Activated T-cell treated with anti-CD3 and anti-CD28 coated beads, Interleukin-2, amount 50 U/mL, for 1 hour (primary cell): ENCODE measurements at regions not wholly inside any gene's neighbourhood (a gene's known extent, or its start where the extent isn't known, plus 50 kb on each side); places are given as distances from the start of the nearest gene placed in this dataset.

Experiments used
- DNase-seq: peaks from one replicate; pipeline ENCODE4 v3.0.0-alpha.2; 2020

- DNase-seq, result no peak
Observed at GRCh38 chr5:30039379-30039778, 1154.1 kb upstream of the CDH6 start.

- DNase-seq, result no peak
Observed at GRCh38 chr5:30034870-30035269, 1158.6 kb upstream of the CDH6 start.

- DNase-seq, result no peak
Observed at GRCh38 chr5:30030101-30030500, 1163.4 kb upstream of the CDH6 start.

DNA sequence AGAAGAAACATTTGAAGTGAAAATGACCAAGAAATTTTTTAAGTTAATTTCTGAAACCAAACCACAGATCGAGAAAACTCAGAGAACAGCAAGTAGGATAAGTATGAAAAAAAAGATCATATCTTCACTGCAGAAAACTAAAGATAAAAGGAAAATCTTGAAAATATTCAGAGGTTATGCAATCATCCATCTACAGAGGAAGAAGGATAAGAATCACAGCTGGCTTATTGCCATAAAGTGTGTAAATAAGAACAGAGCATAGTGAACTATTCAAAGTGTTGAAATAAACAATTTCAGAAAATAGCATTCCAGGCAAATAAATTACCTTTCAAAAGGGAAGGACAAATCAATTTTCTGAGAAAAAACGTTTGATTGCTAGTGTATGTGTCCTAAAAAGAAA is 1191.7 kb upstream of the CDH6 start:
- no peak for DNase-seq

- DNase-seq, result no peak
Observed at GRCh38 chr5:30000231-30000630, 1193.3 kb upstream of the CDH6 start.

- DNase-seq, result no peak
Observed at GRCh38 chr5:29995154-29995553, 1198.3 kb upstream of the CDH6 start.

- DNase-seq, result no peak
Observed at GRCh38 chr5:29994519-29994918, 1199.0 kb upstream of the CDH6 start.

DNA sequence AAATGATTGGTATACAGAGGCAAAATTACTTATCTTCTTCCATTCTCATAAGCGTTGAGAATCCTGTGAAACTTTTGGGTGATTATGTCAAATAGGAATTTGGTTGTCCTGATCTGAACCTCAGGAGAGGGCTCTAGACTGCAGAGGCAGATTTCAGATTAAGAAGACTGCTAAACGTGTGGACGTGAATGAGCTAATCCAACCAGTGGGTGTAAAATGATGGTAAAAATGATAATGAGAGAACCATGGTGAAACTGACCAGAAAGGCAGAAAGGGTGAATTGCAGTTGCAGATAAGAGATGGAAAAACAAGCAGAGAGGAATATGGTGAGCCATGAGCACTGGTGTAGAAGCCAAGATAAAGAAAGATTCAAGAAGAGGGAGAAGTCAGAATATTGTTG is 1200.2 kb upstream of the CDH6 start:
- DNase-seq, result no peak

GRCh38 chr5:29992248-29992647 is 1201.2 kb upstream of the CDH6 start:
- DNase-seq, result no peak

DNA sequence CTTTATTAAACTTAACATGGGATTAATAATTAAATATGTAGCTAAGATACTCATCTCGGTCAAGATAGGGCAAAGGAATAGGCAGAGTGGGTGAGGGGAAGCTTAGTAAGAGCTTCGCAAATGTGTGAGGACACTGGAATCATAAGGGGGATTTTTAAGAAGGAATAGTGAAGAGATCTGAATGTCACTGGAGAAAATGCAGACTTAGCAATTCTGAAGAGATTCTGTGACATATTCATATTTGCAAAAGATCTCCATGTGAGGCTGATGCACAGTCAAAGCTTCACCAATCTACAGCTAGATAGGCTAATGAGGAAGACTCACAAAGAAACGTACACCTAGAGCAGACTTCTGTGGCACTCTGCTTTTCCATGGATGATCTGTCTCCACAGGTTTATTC is 1202.8 kb upstream of the CDH6 start:
- no peak for DNase-seq

- DNase-seq, result no peak
Observed at GRCh38 chr5:29984156-29984540, 1209.3 kb upstream of the CDH6 start.

- no peak for DNase-seq
Observed at GRCh38 chr5:29983528-29984155, 1209.8 kb upstream of the CDH6 start.

- no peak for DNase-seq
Observed at GRCh38 chr5:29982457-29982856, 1211.0 kb upstream of the CDH6 start.

DNA sequence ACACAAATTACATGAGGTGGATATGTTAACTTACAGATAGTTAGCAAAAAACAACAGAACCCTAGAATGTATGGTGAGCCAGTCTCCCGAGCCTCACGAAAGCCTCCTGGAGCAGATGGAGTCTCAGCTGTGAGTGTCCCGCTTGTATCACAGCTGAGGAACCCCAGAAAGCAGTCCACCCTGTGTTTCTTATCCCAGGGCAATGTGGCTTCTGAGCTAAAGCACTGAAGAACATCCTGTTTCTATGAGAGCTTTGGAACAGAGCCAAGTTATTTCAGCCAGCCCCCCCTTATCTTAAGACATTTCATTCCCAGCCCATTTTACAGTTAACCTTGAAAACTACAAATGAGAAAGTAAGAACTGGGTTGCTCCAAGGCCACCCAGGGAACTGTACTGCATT is 1220.9 kb upstream of the CDH6 start:
- no peak for DNase-seq

GRCh38 chr5:29963956-29964355 is 1229.5 kb upstream of the CDH6 start:
- no peak for DNase-seq

DNA sequence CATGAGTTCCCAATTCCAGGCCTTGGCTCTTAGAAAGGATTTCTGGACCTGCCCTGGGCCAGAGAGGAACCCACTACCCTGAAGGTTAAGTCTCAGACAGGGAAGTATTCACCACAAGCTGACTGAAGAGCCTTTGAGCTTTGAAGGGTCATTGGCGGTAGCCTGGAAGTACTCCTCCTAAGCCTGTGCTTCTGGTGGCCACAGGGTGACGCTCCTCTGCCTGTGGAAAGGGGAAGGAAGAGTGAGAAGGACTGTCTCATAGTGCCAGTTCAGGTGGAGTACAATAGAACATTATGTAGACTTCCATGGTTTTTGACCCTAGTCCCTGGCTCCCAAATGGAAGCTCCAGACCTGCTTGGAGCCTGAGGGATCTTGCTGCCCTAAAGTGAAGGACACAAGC is 1233.2 kb upstream of the CDH6 start:
- no peak for DNase-seq

GRCh38 chr5:29950416-29951145 is 1242.9 kb upstream of the CDH6 start:
- no peak for DNase-seq

DNA sequence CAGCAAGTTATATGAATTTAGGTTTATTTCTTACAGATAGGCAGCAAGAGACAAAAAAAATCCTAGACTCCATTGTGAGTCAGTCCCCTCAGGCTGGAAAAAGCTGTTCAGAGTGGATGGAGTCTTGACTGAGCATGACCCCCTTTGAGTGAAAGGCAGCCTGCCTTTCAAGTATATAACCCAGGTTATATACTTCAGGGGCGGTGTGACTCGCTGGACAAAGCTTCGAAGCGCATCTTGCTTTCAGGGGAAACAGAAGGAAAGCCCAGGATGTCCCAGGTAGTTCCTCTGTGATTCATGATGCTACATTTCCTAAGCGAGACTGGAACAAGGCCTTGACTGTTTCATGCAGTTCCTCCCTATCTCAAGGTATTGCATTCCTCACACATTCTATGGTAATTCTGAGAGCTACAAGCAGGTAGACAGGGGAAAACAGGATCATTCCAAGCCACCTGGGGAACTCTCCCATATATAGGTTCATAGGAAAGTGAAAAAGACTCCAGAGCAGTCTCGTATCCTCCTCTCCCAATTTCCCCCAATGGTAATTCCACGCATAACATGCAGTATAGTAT is 1244.1 kb upstream of the CDH6 start:
- no peak for DNase-seq

GRCh38 chr5:29944327-29944726 is 1249.2 kb upstream of the CDH6 start:
- no peak for DNase-seq

DNA sequence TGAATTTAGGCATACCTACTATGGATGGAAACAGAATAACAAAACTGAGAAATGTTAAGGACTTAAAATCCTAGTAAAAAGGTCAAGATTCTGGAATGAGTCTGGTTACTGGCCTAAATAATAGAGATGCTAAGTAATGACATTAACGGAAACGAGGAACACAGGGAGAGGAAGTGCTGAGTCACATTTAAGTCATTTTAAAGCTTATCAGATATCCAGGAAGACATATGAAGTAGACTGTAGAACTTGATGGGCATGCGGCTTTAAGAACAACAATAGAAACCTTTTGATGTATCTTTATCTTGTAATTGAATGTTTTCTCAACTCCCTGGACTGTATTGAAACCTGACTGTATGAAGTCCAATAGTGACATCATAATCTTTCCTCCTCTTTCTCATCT is 1251.4 kb upstream of the CDH6 start:
- DNase-seq, result no peak

DNA sequence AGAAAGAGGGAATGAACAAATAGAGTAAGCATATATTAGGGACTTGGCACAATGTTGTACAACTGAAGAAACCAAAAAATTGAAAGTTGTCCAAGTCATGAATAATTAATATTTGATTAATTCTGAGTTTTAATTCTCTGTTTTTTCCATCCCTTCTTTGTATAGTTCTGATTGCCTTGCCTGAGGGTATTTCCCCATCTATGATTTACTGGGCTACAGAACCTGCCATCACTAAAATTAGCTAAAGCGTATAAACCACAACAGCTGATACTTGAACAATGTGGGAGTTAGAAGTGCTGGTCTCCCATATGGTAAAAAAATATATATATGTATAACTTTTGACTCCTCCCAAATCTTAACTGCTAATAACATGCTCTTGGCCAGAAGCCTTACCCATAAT is 1253.5 kb upstream of the CDH6 start:
- DNase-seq, result no peak

DNA sequence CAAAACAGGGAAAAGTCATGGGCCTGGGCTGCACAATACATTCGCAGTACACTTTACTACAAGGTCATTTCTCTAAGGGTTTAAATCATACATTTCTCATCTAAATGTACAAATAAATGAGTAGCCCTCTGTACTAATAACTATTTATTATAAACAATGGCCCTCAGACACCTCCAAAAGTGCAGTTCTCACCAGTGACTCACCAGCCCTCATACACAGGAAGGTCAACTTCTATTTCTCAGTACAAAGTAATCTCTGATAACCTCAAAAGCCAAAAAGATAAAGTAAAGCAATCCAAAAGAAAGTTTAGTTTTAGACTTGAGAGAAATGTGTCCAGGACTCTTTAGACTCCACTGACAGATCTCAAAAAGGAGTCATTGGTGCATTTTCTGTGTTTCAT is 1258.1 kb upstream of the CDH6 start:
- DNase-seq, result no peak

GRCh38 chr5:29930316-29930715 is 1263.2 kb upstream of the CDH6 start:
- DNase-seq, result no peak

DNA sequence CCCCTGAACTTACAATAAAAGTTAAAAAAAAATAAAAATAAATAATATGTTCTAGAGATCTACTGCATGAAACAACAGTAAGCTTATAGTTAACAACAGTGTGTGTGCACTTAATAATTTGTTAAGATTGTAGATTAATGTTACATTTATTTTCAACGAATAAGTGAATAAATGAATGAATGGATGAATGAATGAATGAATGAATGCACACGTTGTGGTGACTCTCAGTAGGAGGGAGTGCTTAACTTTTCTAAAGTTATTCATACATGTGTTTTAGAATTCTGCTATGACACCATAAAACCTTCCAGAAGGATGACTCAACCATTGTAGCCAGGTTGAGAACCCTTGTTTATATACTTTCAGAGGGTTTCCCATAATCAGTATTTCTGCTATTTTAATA is 1269.4 kb upstream of the CDH6 start:
- DNase-seq, result no peak
